GM19035 (cell line): ENCODE measurements at regions not wholly inside any gene's neighbourhood (a gene's known extent, or its start where the extent isn't known, plus 50 kb on each side); places are given as distances from the start of the nearest gene placed in this dataset.

Experiments used
- ATAC-seq: cut with Tn5 transposase; IDR thresholded peaks from one replicate; pipeline ENCODE4 v1.9.1; 2021; ENCODE audit not compliant: unreplicated experiment

GRCh38 chr12:94760786-94761185 lies 110.4 kb upstream of the TMCC3 start:
- ATAC-seq = no peak

DNA sequence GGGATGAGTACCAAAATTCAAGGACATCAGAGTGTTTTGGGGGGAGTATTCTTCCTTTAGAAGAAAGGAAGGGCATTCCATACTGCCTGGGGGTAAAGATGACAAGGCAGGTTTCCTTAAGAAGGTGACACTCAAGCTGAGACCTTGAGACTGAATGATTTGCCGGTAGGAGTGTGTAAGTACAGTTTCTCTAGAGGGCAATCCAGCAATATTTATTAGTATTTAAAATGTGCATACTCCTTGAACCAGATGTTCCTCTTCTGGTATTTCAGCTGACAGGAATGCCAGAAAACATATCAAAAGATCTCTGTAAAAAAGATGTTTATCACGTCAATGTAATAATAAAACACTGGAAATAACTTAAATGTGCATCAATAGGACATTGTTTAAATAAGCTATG lies 106.4 kb upstream of the TMCC3 start:
- ATAC-seq = no peak

DNA sequence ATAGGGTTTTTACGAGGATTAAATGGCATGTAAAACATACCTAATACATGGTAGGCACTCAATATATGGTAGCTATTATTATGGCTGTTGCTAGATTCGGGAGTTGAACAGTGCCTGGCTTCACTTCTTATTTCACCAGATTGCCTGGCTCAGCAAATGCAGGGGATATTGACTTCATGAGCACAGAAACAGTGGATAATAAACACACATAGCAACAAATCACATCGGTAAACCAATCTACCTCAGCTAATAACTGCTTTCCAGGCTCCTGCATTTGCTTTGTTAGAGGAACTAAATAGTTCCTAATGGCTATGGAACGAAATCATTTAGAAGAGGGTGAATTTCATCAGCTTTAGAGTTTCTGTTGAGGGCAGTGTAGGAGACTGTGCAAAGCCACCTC lies 105.2 kb upstream of the TMCC3 start:
- no peak for ATAC-seq

- ATAC-seq = no peak
Measured at GRCh38 chr12:94754653-94755052, 104.3 kb upstream of the TMCC3 start.

- ATAC-seq = no peak
Measured at GRCh38 chr12:94753036-94753679, 102.8 kb upstream of the TMCC3 start.

DNA sequence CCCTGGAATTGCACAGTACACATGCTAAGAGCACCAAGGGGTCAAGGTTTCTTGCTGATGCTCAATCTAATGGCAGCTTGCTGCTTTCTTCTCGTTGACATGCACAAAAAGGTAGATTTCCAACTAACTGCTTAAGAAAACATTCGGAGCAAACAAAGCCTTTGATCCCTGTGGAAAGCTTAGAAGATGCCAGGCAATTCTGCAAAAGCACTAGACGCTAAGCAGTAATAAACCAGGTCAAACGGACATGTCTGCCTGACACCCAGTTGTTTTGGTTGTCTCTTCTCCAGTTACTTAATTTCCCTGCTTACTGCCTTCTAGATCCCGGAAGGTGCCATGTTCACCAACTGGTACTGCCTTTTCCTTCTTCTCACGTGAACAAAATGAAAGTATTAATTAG lies 100.5 kb upstream of the TMCC3 start:
- ATAC-seq = no peak

DNA sequence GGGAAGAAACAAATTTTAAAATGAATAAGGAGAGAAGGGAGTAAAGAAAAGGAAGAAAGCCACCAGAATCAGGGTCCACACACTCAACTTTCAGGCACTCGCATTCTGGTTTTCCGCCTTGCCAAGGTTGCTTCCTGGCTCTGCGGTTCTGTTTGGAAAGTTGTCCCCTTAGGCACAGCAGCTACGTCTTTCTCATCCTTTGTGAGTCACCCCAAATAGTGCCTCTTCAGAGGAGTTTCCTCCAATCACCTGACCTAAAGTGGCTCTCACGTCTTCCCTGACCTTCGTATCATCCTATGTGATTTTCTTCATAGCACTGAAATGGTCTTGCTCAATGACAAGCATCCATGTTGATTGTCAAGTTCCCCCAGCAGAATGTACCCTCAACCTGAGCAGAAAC lies 99.5 kb upstream of the TMCC3 start:
- no peak for ATAC-seq

GRCh38 chr12:94749455-94749854 lies 99.1 kb upstream of the TMCC3 start:
- no peak for ATAC-seq

DNA sequence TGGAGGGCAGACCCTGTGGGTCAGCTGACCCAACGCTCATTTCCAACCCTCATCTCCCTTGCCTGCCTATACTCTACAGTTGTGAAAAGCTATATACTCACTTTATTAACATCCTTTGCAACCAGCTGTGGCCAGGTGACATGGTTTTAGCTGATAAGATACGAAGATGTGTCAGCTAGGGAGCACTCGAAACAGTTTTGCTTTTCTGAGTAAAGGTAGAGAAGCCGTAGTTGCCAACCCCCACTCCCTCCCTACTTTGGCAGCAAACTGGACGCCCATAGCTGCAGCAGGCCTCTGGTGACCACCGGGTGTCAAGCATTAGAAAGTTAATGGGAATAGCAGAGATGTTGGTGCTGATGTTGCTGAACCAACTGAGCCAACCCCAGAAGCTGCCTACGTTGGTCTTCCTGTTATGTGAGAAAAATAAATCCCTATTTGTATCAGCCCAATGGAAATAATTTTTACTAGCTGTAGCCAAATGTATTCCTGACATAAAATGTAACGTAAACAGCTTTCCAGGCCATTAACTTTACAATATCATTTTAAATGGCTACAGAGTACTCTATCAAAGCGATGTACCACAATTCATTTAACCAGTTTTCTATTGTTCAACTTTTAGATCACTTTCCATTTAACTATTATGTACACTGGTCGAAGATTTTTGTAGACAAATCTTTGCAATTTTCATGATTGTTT lies 98.5 kb upstream of the TMCC3 start:
- no peak for ATAC-seq

- ATAC-seq = no peak
Measured at GRCh38 chr12:94745562-94745961, 95.2 kb upstream of the TMCC3 start.

DNA sequence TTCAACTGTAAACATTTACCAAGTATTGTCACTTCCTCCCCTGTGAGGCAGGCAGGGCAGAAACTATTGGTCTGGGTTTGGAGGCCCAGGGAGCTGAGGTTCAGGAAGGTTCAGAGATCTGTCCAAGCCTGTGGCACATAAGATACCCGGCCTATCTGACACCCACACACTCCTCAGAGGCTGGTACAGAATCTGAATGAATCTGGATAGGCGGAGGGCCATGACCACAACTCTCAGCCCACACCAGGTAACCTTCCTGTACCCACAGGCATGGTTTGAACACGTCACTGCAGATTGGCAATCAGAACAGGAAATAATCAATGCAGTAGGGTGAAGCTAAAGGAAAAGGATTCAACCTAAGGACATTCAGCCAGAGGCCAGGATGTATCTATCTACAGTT lies 92.8 kb upstream of the TMCC3 start:
- no peak for ATAC-seq

- no peak for ATAC-seq
Measured at GRCh38 chr12:94740601-94741362, 90.4 kb upstream of the TMCC3 start.

DNA sequence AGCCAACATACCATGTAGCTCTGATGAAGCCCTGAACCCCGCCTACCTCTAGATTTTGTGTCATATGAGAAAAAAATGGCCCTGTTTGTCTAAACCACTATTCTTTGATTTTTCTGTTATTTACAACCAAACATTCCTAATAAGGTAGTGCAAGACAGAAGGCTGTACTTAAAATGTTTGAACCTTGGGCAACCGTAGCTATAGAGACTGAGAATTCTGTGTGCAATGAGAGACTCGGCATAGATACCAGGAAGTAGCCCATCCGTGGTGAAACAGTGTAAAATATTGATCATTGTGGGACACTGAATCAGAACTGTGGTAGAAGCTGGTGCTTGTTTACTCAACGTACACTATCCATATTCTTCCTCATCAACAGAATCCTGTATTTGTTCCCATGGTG lies 86.5 kb upstream of the TMCC3 start:
- ATAC-seq = no peak

DNA sequence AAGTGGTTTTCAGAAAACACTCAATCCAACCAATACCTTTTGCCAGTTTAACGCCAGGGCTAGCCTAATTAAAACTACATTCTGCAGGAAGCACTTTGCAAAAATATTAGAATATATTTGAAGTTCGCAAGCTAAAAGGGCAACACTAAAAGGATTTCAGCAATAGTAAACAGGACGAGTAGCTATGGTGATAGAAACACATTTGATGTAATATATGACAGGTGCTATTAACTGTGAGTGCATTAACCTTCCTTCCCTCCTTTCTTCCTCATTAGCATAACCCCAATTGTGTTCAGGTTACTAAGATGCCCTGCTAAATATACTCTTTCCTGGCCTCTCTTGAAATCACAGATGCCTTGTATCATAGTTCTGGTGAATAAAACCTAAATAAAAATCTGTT lies 85.6 kb upstream of the TMCC3 start:
- no peak for ATAC-seq

GRCh38 chr12:94733727-94734126 lies 83.4 kb upstream of the TMCC3 start:
- ATAC-seq = no peak

- no peak for ATAC-seq
Measured at GRCh38 chr12:94732367-94732990, 82.1 kb upstream of the TMCC3 start.

- no peak for ATAC-seq
Measured at GRCh38 chr12:94731733-94732360, 81.5 kb upstream of the TMCC3 start.

DNA sequence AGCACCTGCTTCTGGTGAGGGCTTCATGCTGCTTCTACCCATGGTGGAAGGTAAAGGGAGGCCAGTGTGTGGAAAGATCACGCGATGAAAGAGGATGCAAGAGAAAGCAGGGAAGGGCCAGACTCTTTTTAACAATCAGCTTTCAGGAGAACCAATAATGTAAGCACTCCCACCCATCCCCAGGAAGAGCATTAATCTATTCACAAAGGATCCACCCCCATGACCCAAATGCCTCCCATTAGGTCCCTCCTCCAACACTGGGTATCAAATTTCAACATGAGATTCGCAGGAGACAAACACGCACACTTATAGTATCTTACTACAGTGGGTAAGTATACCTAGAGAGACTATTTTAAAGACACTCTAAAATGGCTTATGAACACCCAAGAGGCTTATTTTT lies 80.5 kb upstream of the TMCC3 start:
- no peak for ATAC-seq

DNA sequence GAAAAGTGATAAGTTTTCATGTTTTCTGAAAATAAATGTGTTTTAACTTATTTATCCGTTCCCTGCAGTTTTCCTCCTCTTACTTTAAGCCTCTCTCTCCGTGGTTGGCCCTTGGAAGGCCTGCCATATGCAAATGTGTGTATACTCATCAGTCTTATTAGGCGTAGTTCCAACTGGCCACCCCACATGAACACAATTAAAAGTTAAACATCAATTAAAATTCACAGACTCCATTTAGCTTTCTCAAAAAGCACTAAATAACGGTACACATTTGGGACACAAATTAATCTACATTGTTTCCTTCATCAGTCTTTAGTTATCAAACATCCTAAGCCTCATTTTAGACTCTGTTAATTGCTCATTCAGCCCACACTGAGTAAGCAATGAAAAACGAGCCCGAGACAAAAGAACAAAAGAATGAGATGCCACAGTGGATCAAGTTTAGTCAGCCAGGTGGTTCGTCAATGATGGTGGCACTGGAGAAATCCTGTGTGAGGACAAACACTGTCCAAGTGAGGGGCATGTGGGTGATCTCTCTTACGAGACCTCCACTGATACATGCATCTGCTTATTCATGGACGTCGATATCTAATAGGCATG lies 76.0 kb upstream of the TMCC3 start:
- no peak for ATAC-seq

- ATAC-seq = no peak
Measured at GRCh38 chr12:94725375-94726168, 75.2 kb upstream of the TMCC3 start.
